ENCODE measurements at regions not wholly inside any gene's neighbourhood (a gene's known extent, or its start where the extent isn't known, plus 50 kb on each side); places are given as distances from the start of the nearest gene placed in this dataset.

- TF ChIP-seq CTCF (conservative IDR thresholded peaks at IDR 0.05; ENCODE audit: low read length) (no peak), EZH2phosphoT487 (IDR thresholded peaks at IDR 0.05; ENCODE audit: borderline replicate concordance) (no peak)
Measured at GRCh38 chr17:71395901-71396300, 724.9 kb upstream of the SOX9 start.

All from Loucy (cell line).